Gastroesophageal sphincter (tissue), 3 donors: ENCODE measurements at regions not wholly inside any gene's neighbourhood (a gene's known extent, or its start where the extent isn't known, plus 50 kb on each side); places are given as distances from the start of the nearest gene placed in this dataset.

ENCODE experiments used
- POLR2A ChIP-seq, 2 donors: fragments of 450-650 bp; IDR thresholded peaks; one replicate each; pipeline ENCODE4 v1.6.1; 2017; ENCODE audit warnings: antibody characterized with exemption in 2 of 2, mild to moderate bottlenecking in 2 of 2, moderate library complexity in 1 of 2
- POLR2AphosphoS5 ChIP-seq: sonication (generic); formaldehyde crosslinking; IDR thresholded peaks from one replicate; pipeline ENCODE4 v1.6.1; 2017; ENCODE audit warnings: antibody characterized with exemption
- TF ChIP-seq, protein P1 (sequence below), 4 experiments: fragments of 200-600 bp in 2 of 4; fragments of 450-650 bp in 2 of 4; sonication (generic) in 1 of 4; IDR thresholded peaks; one replicate each; pipeline ENCODE4 v1.5.1; 2017 to 2019; ENCODE audit warnings: antibody characterized with exemption in 4 of 4, mild to moderate bottlenecking in 2 of 4, moderate library complexity in 2 of 4

DNA sequence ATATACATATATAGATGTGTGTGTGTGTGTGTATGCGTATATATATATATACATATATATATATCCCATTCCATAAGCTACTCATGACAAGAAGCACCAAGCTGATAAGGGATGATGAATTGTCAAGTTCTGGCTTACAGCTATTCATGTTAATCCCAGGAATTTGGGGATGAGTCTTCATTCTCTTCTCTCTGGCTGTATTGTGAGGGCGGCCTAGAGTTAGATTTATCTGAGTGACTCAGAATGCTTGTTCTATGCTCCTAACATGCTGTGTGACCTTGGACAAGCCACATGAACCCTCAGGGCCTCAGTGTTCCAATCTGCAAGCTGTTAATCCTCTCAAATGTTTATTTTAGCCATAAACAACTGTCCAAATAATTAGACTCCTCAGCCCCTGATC is 749.0 kb downstream of the MED13L start:
- TF ChIP-seq POLR2A (IDR thresholded peaks at IDR 0.05) (no peak), POLR2AphosphoS5 (no peak)
- TF ChIP-seq, protein P1, sequence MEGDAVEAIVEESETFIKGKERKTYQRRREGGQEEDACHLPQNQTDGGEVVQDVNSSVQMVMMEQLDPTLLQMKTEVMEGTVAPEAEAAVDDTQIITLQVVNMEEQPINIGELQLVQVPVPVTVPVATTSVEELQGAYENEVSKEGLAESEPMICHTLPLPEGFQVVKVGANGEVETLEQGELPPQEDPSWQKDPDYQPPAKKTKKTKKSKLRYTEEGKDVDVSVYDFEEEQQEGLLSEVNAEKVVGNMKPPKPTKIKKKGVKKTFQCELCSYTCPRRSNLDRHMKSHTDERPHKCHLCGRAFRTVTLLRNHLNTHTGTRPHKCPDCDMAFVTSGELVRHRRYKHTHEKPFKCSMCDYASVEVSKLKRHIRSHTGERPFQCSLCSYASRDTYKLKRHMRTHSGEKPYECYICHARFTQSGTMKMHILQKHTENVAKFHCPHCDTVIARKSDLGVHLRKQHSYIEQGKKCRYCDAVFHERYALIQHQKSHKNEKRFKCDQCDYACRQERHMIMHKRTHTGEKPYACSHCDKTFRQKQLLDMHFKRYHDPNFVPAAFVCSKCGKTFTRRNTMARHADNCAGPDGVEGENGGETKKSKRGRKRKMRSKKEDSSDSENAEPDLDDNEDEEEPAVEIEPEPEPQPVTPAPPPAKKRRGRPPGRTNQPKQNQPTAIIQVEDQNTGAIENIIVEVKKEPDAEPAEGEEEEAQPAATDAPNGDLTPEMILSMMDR (IDR thresholded peaks at IDR 0.05) = no peak
